WTC11 (cell line): ENCODE measurements at regions not wholly inside any gene's neighbourhood (a gene's known extent, or its start where the extent isn't known, plus 50 kb on each side); places are given as distances from the start of the nearest gene placed in this dataset.

ENCODE experiments used
- ATAC-seq: fragments of 200-7000 bp; cut with Tn5 transposase; 2 replicates; pipeline ENCODE4 v1.10.0; 2021; ENCODE audit warnings: mild to moderate bottlenecking, moderate library complexity
- CTCF ChIA-PET: fragments of 300-600 bp; sonication (Branson Sonifier 250); formaldehyde crosslinking; loops from one replicate; lab custom pipeline; 2021; ENCODE audit warnings: antibody characterized with exemption; lab: Charles Lee
- POLR2A ChIA-PET: fragments of 350-600 bp; sonication (Branson Sonifier 250); formaldehyde crosslinking; loops from one replicate; lab custom pipeline; 2021; ENCODE audit warnings: antibody characterized with exemption; lab: Charles Lee
- DNase-seq: peaks from one replicate; pipeline ENCODE4 v3.0.0; 2021; ENCODE audit warnings: low spot score
- H3K27ac Mint-ChIP-seq: 2 replicates; pipeline ENCODE4 v1.8.0; 2021; ENCODE audit warnings: mixed read lengths
- H3K27me3 Mint-ChIP-seq: 2 replicates; pipeline ENCODE4 v1.8.0; 2021; ENCODE audit warnings: low read depth, mild to moderate bottlenecking, moderate library complexity, mixed read lengths
- H3K36me3 Mint-ChIP-seq: 2 replicates; pipeline ENCODE4 v1.8.0; 2021; ENCODE audit warnings: mixed read lengths
- H3K4me1 Mint-ChIP-seq: 2 replicates; pipeline ENCODE4 v1.8.0; 2022; ENCODE audit warnings: mixed read lengths
- H3K4me3 Mint-ChIP-seq: 2 replicates; pipeline ENCODE4 v1.8.0; 2021; ENCODE audit warnings: mild to moderate bottlenecking, moderate library complexity, mixed read lengths
- H3K9me3 Mint-ChIP-seq: 2 replicates; pipeline ENCODE4 v1.8.0; 2021; ENCODE audit warnings: mixed read lengths
- AFF4 ChIP-seq: sonication (generic); formaldehyde crosslinking; IDR thresholded peaks from 2 replicates; pipeline ENCODE4 v1.8.1; 2023; ENCODE audit warnings: mild to moderate bottlenecking, missing genetic modification reagents, borderline replicate concordance
- ARID4B ChIP-seq: sonication (generic); formaldehyde crosslinking; IDR thresholded peaks from 2 replicates; pipeline ENCODE4 v1.8.0; 2023; ENCODE audit warnings: missing genetic modification reagents, mild to moderate bottlenecking, borderline replicate concordance
- ATF6 ChIP-seq: sonication (generic); formaldehyde crosslinking; IDR thresholded peaks from 2 replicates; pipeline ENCODE4 v1.8.1; 2023; ENCODE audit warnings: mild to moderate bottlenecking, missing genetic modification reagents
- E2F1 ChIP-seq: sonication (generic); formaldehyde crosslinking; IDR thresholded peaks from 2 replicates; pipeline ENCODE4 v1.8.0; 2022; ENCODE audit warnings: mild to moderate bottlenecking, missing genetic modification reagents
- E2F4 ChIP-seq: sonication (generic); formaldehyde crosslinking; IDR thresholded peaks from 2 replicates; pipeline ENCODE4 v1.8.1; 2022; ENCODE audit warnings: low read depth, mild to moderate bottlenecking, moderate library complexity, missing genetic modification reagents, borderline replicate concordance
- ESRRA ChIP-seq: sonication (generic); formaldehyde crosslinking; IDR thresholded peaks from 2 replicates; pipeline ENCODE4 v1.8.1; 2022; ENCODE audit warnings: mild to moderate bottlenecking, missing genetic modification reagents, borderline replicate concordance
- GABPB1 ChIP-seq: sonication (generic); formaldehyde crosslinking; IDR thresholded peaks from 2 replicates; pipeline ENCODE4 v1.8.1; 2023; ENCODE audit warnings: mild to moderate bottlenecking, missing genetic modification reagents
- GRHL2 ChIP-seq: fragments of 250-450 bp; sonication (Bioruptor Pico); IDR thresholded peaks from 2 replicates; pipeline ENCODE4 v1.8.0; 2022; ENCODE audit warnings: mild to moderate bottlenecking, moderate library complexity; ENCODE audit not compliant: insufficient replicate concordance, severe bottlenecking
- GTF2I ChIP-seq: fragments of 250-450 bp; sonication (Bioruptor Pico); conservative IDR thresholded peaks from 2 replicates; pipeline ENCODE4 v1.4.0; 2021; ENCODE audit warnings: mild to moderate bottlenecking
- MAX ChIP-seq: sonication (generic); formaldehyde crosslinking; IDR thresholded peaks from 2 replicates; pipeline ENCODE4 v1.8.0; 2022; ENCODE audit warnings: mild to moderate bottlenecking, missing genetic modification reagents
- MYBL2 ChIP-seq: sonication (generic); formaldehyde crosslinking; IDR thresholded peaks from 2 replicates; pipeline ENCODE4 v1.8.1; 2023; ENCODE audit warnings: mild to moderate bottlenecking, moderate library complexity, missing genetic modification reagents
- NFE2L1 ChIP-seq: sonication (generic); formaldehyde crosslinking; IDR thresholded peaks from 2 replicates; pipeline ENCODE4 v1.8.1; 2023; ENCODE audit warnings: missing genetic modification reagents
- SMAD4 ChIP-seq: sonication (generic); formaldehyde crosslinking; IDR thresholded peaks from 2 replicates; pipeline ENCODE4 v1.8.0; 2022; ENCODE audit warnings: mild to moderate bottlenecking, missing genetic modification reagents
- SP1 ChIP-seq: sonication (generic); formaldehyde crosslinking; conservative IDR thresholded peaks from 2 replicates; pipeline ENCODE4 v1.8.1; 2022; ENCODE audit warnings: missing genetic modification reagents
- TEAD1 ChIP-seq: sonication (generic); formaldehyde crosslinking; IDR thresholded peaks from 2 replicates; pipeline ENCODE4 v1.8.0; 2022; ENCODE audit warnings: mild to moderate bottlenecking, missing genetic modification reagents
- TP53 ChIP-seq: sonication (generic); formaldehyde crosslinking; IDR thresholded peaks from 2 replicates; pipeline ENCODE4 v1.8.1; 2023; ENCODE audit warnings: mild to moderate bottlenecking, missing genetic modification reagents
- USF1 ChIP-seq: sonication (generic); formaldehyde crosslinking; IDR thresholded peaks from 2 replicates; pipeline ENCODE4 v1.8.0; 2022; ENCODE audit warnings: mild to moderate bottlenecking, missing genetic modification reagents
- ZNF138 ChIP-seq: sonication (generic); formaldehyde crosslinking; conservative IDR thresholded peaks from 2 replicates; pipeline ENCODE4 v1.8.1; 2022; ENCODE audit warnings: mild to moderate bottlenecking, moderate library complexity, missing genetic modification reagents
- ZNF263 ChIP-seq: sonication (generic); formaldehyde crosslinking; IDR thresholded peaks from 2 replicates; pipeline ENCODE4 v1.8.1; 2022; ENCODE audit warnings: low read depth, mild to moderate bottlenecking, moderate library complexity, missing genetic modification reagents
- ZNF416 ChIP-seq: fragments of 250-450 bp; sonication (Bioruptor Pico); IDR thresholded peaks from 2 replicates; pipeline ENCODE4 v1.9.0; 2021; ENCODE audit warnings: mild to moderate bottlenecking, inconsistent platforms

GRCh38 chr13:23985839-23986238 is 88.5 kb upstream of the C1QTNF9B start (continued):
- no peak for TF ChIP-seq ARID4B
- no peak for TF ChIP-seq ZNF416 (CRISPR knock-in tag)
- TF ChIP-seq TP53, result no peak
- no peak for TF ChIP-seq AFF4 (CRISPR knock-in tag)
- TF ChIP-seq MAX (CRISPR knock-in tag), result no peak
- no peak for TF ChIP-seq GTF2I (CRISPR knock-in tag)
- TF ChIP-seq ZNF138 (CRISPR knock-in tag), result no peak
- TF ChIP-seq GRHL2 (CRISPR knock-in tag), result no peak
- no peak for TF ChIP-seq NFE2L1 (CRISPR knock-in tag)

GRCh38 chr13:23986619-23987018 is 89.3 kb upstream of the C1QTNF9B start:
- ChIA-PET POLR2A (no interaction called here), CTCF (interaction anchor here (1.9 kb wide), 1 partner anchor 26 kb away, joined by 7 read pairs; no protein-coding TSS in a partner anchor)
- Mint-ChIP-seq H3K36me3 (no peaks in the 10 kb centered on the region), H3K27ac (no peak overlapping the region), H3K4me3 (no peak overlapping the region), H3K27me3 (no peaks in the 10 kb centered on the region; the same call in 1 of the 2 replicates), H3K4me1 (peaks cover 4% of the 10 kb centered on the region), H3K9me3 (no peaks in the 10 kb centered on the region)
- DNase-seq (no peak), ATAC-seq (no peak)
- TF ChIP-seq TEAD1 (CRISPR knock-in tag), result no peak
- no peak for TF ChIP-seq SMAD4 (CRISPR knock-in tag)
- no peak for TF ChIP-seq SP1 (CRISPR knock-in tag)
- no peak for TF ChIP-seq E2F1

- H3K27ac Mint-ChIP-seq, result no peak overlapping the region
- H3K4me1 Mint-ChIP-seq, result peaks cover 4% of the 10 kb centered on the region
- ChIA-PET CTCF (interaction anchor here (0.7 to 1.9 kb wide), 2 partner anchors 27 to 86 kb away, joined by 4 to 7 read pairs; no protein-coding TSS in a partner anchor), POLR2A (no interaction called here)
- no peaks in the 10 kb centered on the region for H3K36me3 Mint-ChIP-seq
- ATAC-seq (no peak), DNase-seq (no peak)
- H3K9me3 Mint-ChIP-seq, result no peaks in the 10 kb centered on the region
- H3K4me3 Mint-ChIP-seq, result no peak overlapping the region
- no peaks in the 10 kb centered on the region; the same call in 1 of the 2 replicates for H3K27me3 Mint-ChIP-seq
- TF ChIP-seq E2F4 (CRISPR knock-in tag), result no peak
- TF ChIP-seq MYBL2 (CRISPR knock-in tag), result no peak
- no peak for TF ChIP-seq GABPB1 (CRISPR knock-in tag)
- TF ChIP-seq USF1 (CRISPR knock-in tag), result no peak
- no peak for TF ChIP-seq ZNF263 (CRISPR knock-in tag)
- TF ChIP-seq ATF6 (CRISPR knock-in tag), result no peak
- no peak for TF ChIP-seq ESRRA
Measured at GRCh38 chr13:23987331-23987894, 90.1 kb upstream of the C1QTNF9B start.
